H1 (cell line): ENCODE measurements at regions not wholly inside any gene's neighbourhood (a gene's known extent, or its start where the extent isn't known, plus 50 kb on each side); places are given as distances from the start of the nearest gene placed in this dataset.

ENCODE experiments used
- CTCF ChIA-PET: fragments of 300-600 bp; sonication (Branson Sonifier 250); formaldehyde crosslinking; loops from one replicate; lab custom pipeline; 2021; ENCODE audit not compliant: partially characterized antibody; lab: Charles Lee
- POLR2A ChIA-PET: fragments of 300-600 bp; sonication (Branson Sonifier 250); formaldehyde crosslinking; loops from one replicate; lab custom pipeline; 2021; ENCODE audit warnings: inconsistent platforms; ENCODE audit not compliant: partially characterized antibody; lab: Charles Lee
- DNase-seq, 2 experiments: peaks; one replicate each; pipeline versions ENCODE4 v3.0.0 to v3.0.0-alpha.2; 2010 to 2022; ENCODE audit warnings: low spot score in 2 of 2, low read depth in 1 of 2, mixed read lengths in 1 of 2
- FAIRE-seq: peaks from 2 replicates; lab custom pipeline; 2011; peaks lifted over from hg19 to GRCh38; lab: Jason Lieb, UNC
- H2AFZ ChIP-seq: 2 replicates; pipeline ENCODE4 v1.8.1; 2012; ENCODE audit warnings: low read length, inconsistent platforms
- H2AK5ac ChIP-seq: 2 replicates; pipeline ENCODE4 v1.6.1; 2013; ENCODE audit warnings: low read depth, low read length
- H2BK120ac ChIP-seq: replicated peaks from 2 replicates; pipeline ENCODE3; 2013; ENCODE audit warnings: low read depth, low read length, inconsistent platforms
- H2BK12ac ChIP-seq: 2 replicates; pipeline ENCODE4 v1.6.1; 2013; ENCODE audit warnings: low read depth, low read length
- H2BK15ac ChIP-seq: 2 replicates; pipeline ENCODE4 v1.6.1; 2013; ENCODE audit warnings: low read length
- H2BK20ac ChIP-seq: 2 replicates; pipeline ENCODE4 v1.6.1; 2013; ENCODE audit warnings: low read length
- H2BK5ac ChIP-seq: 2 replicates; pipeline ENCODE4 v1.6.1; 2013; ENCODE audit warnings: low read depth, low read length
- H3K14ac ChIP-seq: 2 replicates; pipeline ENCODE4 v1.6.1; 2013; ENCODE audit warnings: inconsistent platforms; ENCODE audit not compliant: insufficient read length
- H3K18ac ChIP-seq: 2 replicates; pipeline ENCODE4 v1.6.1; 2013; ENCODE audit warnings: low read length; ENCODE audit errors: extremely low read depth
- H3K23ac ChIP-seq: 2 replicates; pipeline ENCODE4 v1.6.1; 2013; ENCODE audit warnings: inconsistent platforms; ENCODE audit not compliant: insufficient read length
- H3K23me2 ChIP-seq: 2 replicates; pipeline ENCODE4 v1.6.1; 2013; ENCODE audit warnings: low read depth, low read length
- H3K27ac ChIP-seq: 2 replicates; pipeline ENCODE4 v1.6.1; 2011; ENCODE audit warnings: low read depth, low read length, inconsistent platforms
- H3K27me3 ChIP-seq, 4 experiments: replicated peaks in 1 of 4; 1 replicate in 1 of 4; 2 replicates in 3 of 4; pipeline versions ENCODE4 v1.6.1 to v1.8.1; 2011 to 2013; ENCODE audit warnings: low read length in 3 of 4, mild to moderate bottlenecking in 3 of 4, inconsistent platforms in 2 of 4, mixed read lengths in 2 of 4, moderate library complexity in 1 of 4; ENCODE audit not compliant: control insufficient read depth in 3 of 4, insufficient read depth in 3 of 4; ENCODE audit errors: extremely low read depth in 1 of 4
- H3K36me3 ChIP-seq, 4 experiments: 2 replicates each; pipeline versions ENCODE4 v1.6.1 to v1.8.1; 2011 to 2013; ENCODE audit warnings: mild to moderate bottlenecking in 4 of 4, low read length in 3 of 4, moderate library complexity in 2 of 4, control low read depth in 1 of 4, inconsistent platforms in 1 of 4; ENCODE audit not compliant: insufficient read depth in 4 of 4, control insufficient read depth in 2 of 4
- H3K4ac ChIP-seq: replicated peaks from 2 replicates; pipeline ENCODE3; 2013; ENCODE audit warnings: low read length, low read depth, mixed read lengths, inconsistent platforms; ENCODE audit not compliant: insufficient read length
- H3K4me1 ChIP-seq, 4 experiments: replicated peaks in 1 of 4; 1 replicate in 1 of 4; 2 replicates in 3 of 4; pipeline versions ENCODE4 v1.6.1 to v1.8.1; 2011 to 2013; ENCODE audit warnings: low read length in 3 of 4, inconsistent platforms in 2 of 4, mixed read lengths in 1 of 4; ENCODE audit not compliant: insufficient read depth in 4 of 4, control insufficient read depth in 3 of 4
- H3K4me2 ChIP-seq, 2 experiments: 2 replicates each; pipeline versions ENCODE4 v1.6.1 to v1.8.1; 2011 to 2013; ENCODE audit warnings: low read depth in 2 of 2, low read length in 2 of 2, control low read depth in 1 of 2, inconsistent platforms in 1 of 2, mild to moderate bottlenecking in 1 of 2; ENCODE audit not compliant: insufficient read depth in 1 of 2
- H3K4me3 ChIP-seq, 4 experiments: fragments of 200-600, 300-600 bp in 1 of 4; sonication (generic), shearing (Covaris generic), sonication (Bioruptor Twin) in 1 of 4; 2 replicates each; pipeline versions ENCODE4 v1.5.1 to v1.8.1; 2011 to 2016; ENCODE audit warnings: low read length in 4 of 4, low read depth in 3 of 4, control low read depth in 2 of 4, inconsistent platforms in 2 of 4, mild to moderate bottlenecking in 2 of 4, mixed read lengths in 1 of 4, moderate library complexity in 1 of 4; ENCODE audit not compliant: insufficient read depth in 2 of 4; ENCODE audit errors: extremely low read depth in 1 of 4
- H3K56ac ChIP-seq: replicated peaks from 2 replicates; pipeline ENCODE3; 2013; ENCODE audit warnings: low read depth, mild to moderate bottlenecking, mixed read lengths, low read length, inconsistent platforms; ENCODE audit not compliant: insufficient read length
- H3K79me1 ChIP-seq: 2 replicates; pipeline ENCODE4 v1.6.1; 2013; ENCODE audit warnings: low read depth, low read length, control low read depth
- H3K79me2 ChIP-seq, 2 experiments: 2 replicates each; pipeline versions ENCODE4 v1.6.1 to v1.8.1; 2012 to 2013; ENCODE audit warnings: low read length in 2 of 2, mild to moderate bottlenecking in 2 of 2, inconsistent platforms in 1 of 2; ENCODE audit not compliant: insufficient read depth in 2 of 2, control insufficient read depth in 1 of 2
- H3K9ac ChIP-seq, 4 experiments: replicated peaks in 1 of 4; 1 replicate in 1 of 4; 2 replicates in 3 of 4; pipeline versions ENCODE4 v1.6.1 to v1.8.1; 2011 to 2013; ENCODE audit warnings: low read depth in 3 of 4, low read length in 3 of 4, control low read depth in 2 of 4, mild to moderate bottlenecking in 2 of 4, moderate library complexity in 2 of 4, inconsistent platforms in 1 of 4; ENCODE audit errors: extremely low read depth in 1 of 4
- H3K9me3 ChIP-seq, 2 experiments: 2 replicates each; pipeline versions ENCODE4 v1.6.1 to v1.8.1; 2012 to 2013; ENCODE audit warnings: mild to moderate bottlenecking in 2 of 2, moderate library complexity in 2 of 2, control low read depth in 1 of 2, inconsistent platforms in 1 of 2, low read depth in 1 of 2, low read length in 1 of 2, mixed read lengths in 1 of 2; ENCODE audit not compliant: insufficient read depth in 2 of 2
- H4K20me1 ChIP-seq, 2 experiments: replicated peaks in 1 of 2; 2 replicates each; pipeline versions ENCODE3 to v1.8.1; 2011 to 2013; ENCODE audit warnings: inconsistent platforms in 2 of 2, low read length in 2 of 2, mild to moderate bottlenecking in 1 of 2; ENCODE audit not compliant: insufficient read depth in 2 of 2, control insufficient read depth in 1 of 2
- H4K5ac ChIP-seq: 2 replicates; pipeline ENCODE4 v1.6.1; 2013; ENCODE audit warnings: low read length, low read depth, mixed read lengths, inconsistent platforms; ENCODE audit not compliant: insufficient read length
- H4K8ac ChIP-seq: 2 replicates; pipeline ENCODE4 v1.8.0; 2013; ENCODE audit warnings: mild to moderate bottlenecking, moderate library complexity, low read length, inconsistent platforms; ENCODE audit not compliant: insufficient read depth; ENCODE audit errors: extremely low read depth
- H4K91ac ChIP-seq: replicated peaks from 2 replicates; pipeline ENCODE3; 2013; ENCODE audit warnings: low read length, mixed read lengths, inconsistent platforms; ENCODE audit not compliant: insufficient read length
- ATF2 ChIP-seq: IDR thresholded peaks from 2 replicates; pipeline ENCODE4 v1.6.1; 2012; ENCODE audit warnings: low read length, inconsistent platforms
- BCL11A ChIP-seq, 2 experiments: IDR thresholded peaks; one replicate each; pipeline ENCODE4 v1.6.1; 2011; ENCODE audit warnings: low read depth in 2 of 2, low read length in 2 of 2, mild to moderate bottlenecking in 2 of 2
- BRCA1 ChIP-seq: IDR thresholded peaks from 2 replicates; pipeline ENCODE4 v1.6.1; 2012; ENCODE audit warnings: low read depth, low read length, improper control_type of control experiment
- CEBPB ChIP-seq: IDR thresholded peaks from 2 replicates; pipeline ENCODE4 v1.6.1; 2012; ENCODE audit warnings: low read depth, low read length
- CHD2 ChIP-seq: IDR thresholded peaks from 2 replicates; pipeline ENCODE4 v1.6.1; 2012; ENCODE audit warnings: low read length, improper control_type of control experiment
- EGR1 ChIP-seq: IDR thresholded peaks from 2 replicates; pipeline ENCODE4 v1.6.1; 2011; ENCODE audit warnings: low read depth, low read length, borderline replicate concordance
- EP300 ChIP-seq, 2 experiments: IDR thresholded peaks; 1 replicate in 1 of 2; 2 replicates in 1 of 2; pipeline ENCODE4 v1.6.1; 2011 to 2012; ENCODE audit warnings: low read depth in 2 of 2, low read length in 2 of 2, mild to moderate bottlenecking in 2 of 2, borderline replicate concordance in 1 of 2, inconsistent platforms in 1 of 2, moderate library complexity in 1 of 2
- EZH2 ChIP-seq: fragments of 200-600 bp; sonication (generic); IDR thresholded peaks from 2 replicates; pipeline ENCODE4 v1.7.1; 2012; ENCODE audit warnings: low read depth, mild to moderate bottlenecking, moderate library complexity, low read length, inconsistent platforms; ENCODE audit not compliant: severe bottlenecking
- GABPA ChIP-seq: IDR thresholded peaks from 2 replicates; pipeline ENCODE4 v1.6.1; 2011; ENCODE audit warnings: mild to moderate bottlenecking, low read length, moderate library complexity, borderline replicate concordance; ENCODE audit not compliant: insufficient read depth
- KDM4A ChIP-seq: IDR thresholded peaks from one replicate; pipeline ENCODE4 v1.7.1; 2012; ENCODE audit warnings: low read depth, mild to moderate bottlenecking, moderate library complexity, low read length, inconsistent platforms; ENCODE audit not compliant: severe bottlenecking
- PHF8 ChIP-seq: fragments of 200-600 bp; sonication (generic); conservative IDR thresholded peaks from 2 replicates; pipeline ENCODE4 v1.7.1; 2012; ENCODE audit warnings: low read depth, mild to moderate bottlenecking, inconsistent platforms, low read length, moderate library complexity
- SRF ChIP-seq: IDR thresholded peaks from 2 replicates; pipeline ENCODE4 v1.6.1; 2011; ENCODE audit warnings: mild to moderate bottlenecking, low read depth, low read length, moderate library complexity
- TAF7 ChIP-seq: optimal IDR thresholded peaks from 2 replicates; pipeline ENCODE3; 2011; ENCODE audit warnings: low read depth, mild to moderate bottlenecking, inconsistent platforms, low read length, moderate library complexity, borderline replicate concordance
- ZNF274 ChIP-seq: IDR thresholded peaks from 2 replicates; pipeline ENCODE4 v1.7.0; 2012; ENCODE audit warnings: low read length, borderline replicate concordance; ENCODE audit errors: extremely low read depth
- WGBS, 2 experiments: shearing (Covaris generic) in 1 of 2; methylation state at CpG; one replicate each; pipeline versions ENCODE4 v1.1.6 to v1.1.7; 2013 to 2015; ENCODE audit warnings: low lambda C conversion rate in 2 of 2, mixed read lengths in 2 of 2, inconsistent platforms in 1 of 2, low coverage in 1 of 2, missing lambda C conversion rate in 1 of 2; ENCODE audit not compliant: insufficient replicate concordance in 2 of 2, insufficient coverage in 1 of 2, insufficient read length in 1 of 2; ENCODE audit errors: extremely low coverage in 1 of 2, missing lambda C conversion rate in 1 of 2; 5-methylcytosine and 5-hydroxymethylcytosine counted together

- WGBS, 2 experiments, result 57% methylated on average over 2 of the region's 2 CpGs; no CpG with 5 or more reads in 1 of the 2 experiments
- TF ChIP-seq KDM4A, result no peak
- TF ChIP-seq TAF7, result no peak
- no peak for TF ChIP-seq BRCA1
- no peak for TF ChIP-seq CHD2
- no peak for TF ChIP-seq ATF2
- TF ChIP-seq ZNF274, result no peak
- no peak for TF ChIP-seq PHF8
- TF ChIP-seq SRF, result no peak
- no peak for TF ChIP-seq GABPA
- no peak for TF ChIP-seq EGR1
- no peak for TF ChIP-seq CEBPB
- no peak for TF ChIP-seq EZH2
- TF ChIP-seq EP300 (IDR thresholded peaks at IDR 0.05; ENCODE audit: borderline replicate concordance in 1 of 2, low read depth in 2 of 2, low read length in 2 of 2), result no peak
- TF ChIP-seq BCL11A (IDR thresholded peaks at IDR 0.05; ENCODE audit: low read depth in 2 of 2, low read length in 2 of 2), result no peak
These were observed 406.6 kb upstream of the PPP2R3A start for GRCh38 chr3:135558906-135559305.

More at GRCh38 chr3:135558906-135559305, 406.6 kb upstream of the PPP2R3A start:
- Histone ChIP-seq H4K91ac (no peak overlapping the region), H2BK15ac (no peak overlapping the region), H2BK5ac (no peak overlapping the region), H3K27me3 (no peaks in the 10 kb centered on the region), H2BK120ac (no peak overlapping the region), H2AFZ (no peak overlapping the region), H3K4me3 (no peak overlapping the region), H3K18ac (no peak overlapping the region), H3K4me1 (no peaks in the 10 kb centered on the region), H3K14ac (no peak overlapping the region), H3K4me2 (no peak overlapping the region), H4K20me1 (no peaks in the 10 kb centered on the region), H2BK20ac (no peak overlapping the region), H3K23ac (no peak overlapping the region), H3K4ac (no peak overlapping the region), H3K79me2 (no peaks in the 10 kb centered on the region), H2BK12ac (no peak overlapping the region), H3K23me2 (no peaks in the 10 kb centered on the region), H4K5ac (no peak overlapping the region), H3K9ac (no peak overlapping the region), H2AK5ac (no peak overlapping the region), H3K56ac (no peak overlapping the region), H3K36me3 (no peaks in the 10 kb centered on the region), H3K9me3 (no peaks in the 10 kb centered on the region), H3K79me1 (no peaks in the 10 kb centered on the region), H3K27ac (no peak overlapping the region), H4K8ac (no peak overlapping the region)
- ChIA-PET POLR2A (no interaction called here), CTCF (no interaction called here)
- FAIRE-seq (no peak), DNase-seq (no peak)
